GM18907 (cell line): ENCODE measurements at regions not wholly inside any gene's neighbourhood (a gene's known extent, or its start where the extent isn't known, plus 50 kb on each side); places are given as distances from the start of the nearest gene placed in this dataset.

Experiments
- ATAC-seq: cut with Tn5 transposase; IDR thresholded peaks from one replicate; pipeline ENCODE4 v1.9.1; 2021; ENCODE audit warnings: mild to moderate bottlenecking, moderate library complexity; ENCODE audit not compliant: unreplicated experiment

- ATAC-seq: no peak
Observed at GRCh38 chr6:98107801-98108200, 726.6 kb upstream of the POU3F2 start.

GRCh38 chr6:98116455-98116854, 717.9 kb upstream of the POU3F2 start:
- ATAC-seq: no peak

GRCh38 chr6:98117068-98117467, 717.3 kb upstream of the POU3F2 start:
- no peak for ATAC-seq

- ATAC-seq: no peak
Observed at GRCh38 chr6:98118397-98119045, 715.9 kb upstream of the POU3F2 start.

GRCh38 chr6:98124171-98124570, 710.2 kb upstream of the POU3F2 start:
- no peak for ATAC-seq

- no peak for ATAC-seq
Observed at GRCh38 chr6:98131290-98131990, 702.9 kb upstream of the POU3F2 start.

GRCh38 chr6:98136333-98136732, 698.0 kb upstream of the POU3F2 start:
- ATAC-seq: no peak

- no peak for ATAC-seq
Observed at GRCh38 chr6:98137391-98137790, 697.0 kb upstream of the POU3F2 start.

- ATAC-seq: no peak
Observed at GRCh38 chr6:98142839-98143238, 691.5 kb upstream of the POU3F2 start.

- ATAC-seq: no peak
Observed at GRCh38 chr6:98146656-98147055, 687.7 kb upstream of the POU3F2 start.

- ATAC-seq: no peak
Observed at GRCh38 chr6:98156580-98156979, 677.8 kb upstream of the POU3F2 start.

- ATAC-seq: no peak
Observed at GRCh38 chr6:98179606-98180005, 654.8 kb upstream of the POU3F2 start.

GRCh38 chr6:98200084-98200483, 634.3 kb upstream of the POU3F2 start:
- ATAC-seq: no peak

- no peak for ATAC-seq
Observed at GRCh38 chr6:98203170-98203806, 631.1 kb upstream of the POU3F2 start.

GRCh38 chr6:98212468-98212867, 621.9 kb upstream of the POU3F2 start:
- ATAC-seq: no peak

- ATAC-seq: no peak
Observed at GRCh38 chr6:98215531-98215930, 618.8 kb upstream of the POU3F2 start.

- no peak for ATAC-seq
Observed at GRCh38 chr6:98230250-98230649, 604.1 kb upstream of the POU3F2 start.

- no peak for ATAC-seq
Observed at GRCh38 chr6:98239057-98239456, 595.3 kb upstream of the POU3F2 start.

- ATAC-seq: no peak
Observed at GRCh38 chr6:98241630-98242029, 592.7 kb upstream of the POU3F2 start.

- no peak for ATAC-seq
Observed at GRCh38 chr6:98254624-98255023, 579.8 kb upstream of the POU3F2 start.

GRCh38 chr6:98260382-98260781, 574.0 kb upstream of the POU3F2 start:
- ATAC-seq: no peak

GRCh38 chr6:98272060-98272459, 562.3 kb upstream of the POU3F2 start:
- no peak for ATAC-seq
